ENCODE measurements at regions not wholly inside any gene's neighbourhood (a gene's known extent, or its start where the extent isn't known, plus 50 kb on each side); places are given as distances from the start of the nearest gene placed in this dataset.

DNA sequence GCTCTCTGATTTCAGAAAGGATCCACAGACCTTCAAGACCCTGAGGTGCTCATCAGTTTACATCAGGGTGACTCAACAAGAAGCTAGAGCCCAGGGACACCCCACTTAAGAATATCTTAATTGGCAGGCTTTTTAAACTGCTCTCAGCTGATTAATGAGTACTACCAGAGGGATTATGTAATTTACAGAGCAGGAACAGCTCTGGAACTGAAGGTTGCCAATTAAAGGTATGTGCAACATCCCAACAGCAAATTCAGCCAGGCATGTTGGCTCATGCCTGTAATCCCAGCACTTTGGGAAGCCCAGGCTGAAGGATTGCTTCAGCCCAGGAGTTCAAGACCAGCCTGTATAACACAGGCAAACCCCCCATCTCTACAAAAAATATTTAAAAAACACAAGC, 295.7 kb downstream of the SETD4 start:
- DNase-seq (ENCODE audit: insufficient read length): no peak
- TF ChIP-seq TAF1 (IDR thresholded peaks at IDR 0.05; ENCODE audit: borderline replicate concordance, low read depth, low read length) (no peak), POLR2A (IDR thresholded peaks at IDR 0.05; ENCODE audit: low read depth, low read length) (no peak), POLR2AphosphoS5 (IDR thresholded peaks at IDR 0.05; ENCODE audit: low read depth, low read length) (no peak)
- FAIRE-seq: no peak

DNA sequence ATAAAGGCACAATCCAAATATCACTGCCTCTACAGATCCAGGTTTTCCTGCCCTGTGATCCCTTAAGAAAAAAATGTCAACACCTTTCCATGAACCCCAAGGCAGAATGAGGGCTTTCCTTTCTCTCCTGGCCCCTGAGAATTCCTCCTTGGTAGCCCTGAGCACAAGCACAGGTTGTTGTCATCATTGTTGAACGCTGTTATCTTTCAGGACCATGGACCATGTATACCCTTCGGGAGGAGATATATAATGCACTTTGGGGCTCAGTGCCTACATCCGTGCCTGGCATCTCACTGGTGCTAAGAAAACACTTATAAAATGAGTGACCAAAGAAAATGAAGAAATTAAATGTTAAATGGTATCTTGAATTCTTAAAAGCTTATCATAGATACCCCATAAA, 296.2 kb downstream of the SETD4 start:
- FAIRE-seq: no peak
- TF ChIP-seq POLR2AphosphoS5 (IDR thresholded peaks at IDR 0.05; ENCODE audit: low read depth, low read length) (no peak), TAF1 (IDR thresholded peaks at IDR 0.05; ENCODE audit: borderline replicate concordance, low read depth, low read length) (no peak), POLR2A (IDR thresholded peaks at IDR 0.05; ENCODE audit: low read depth, low read length) (no peak)
- no peak for DNase-seq (ENCODE audit: insufficient read length)

DNA sequence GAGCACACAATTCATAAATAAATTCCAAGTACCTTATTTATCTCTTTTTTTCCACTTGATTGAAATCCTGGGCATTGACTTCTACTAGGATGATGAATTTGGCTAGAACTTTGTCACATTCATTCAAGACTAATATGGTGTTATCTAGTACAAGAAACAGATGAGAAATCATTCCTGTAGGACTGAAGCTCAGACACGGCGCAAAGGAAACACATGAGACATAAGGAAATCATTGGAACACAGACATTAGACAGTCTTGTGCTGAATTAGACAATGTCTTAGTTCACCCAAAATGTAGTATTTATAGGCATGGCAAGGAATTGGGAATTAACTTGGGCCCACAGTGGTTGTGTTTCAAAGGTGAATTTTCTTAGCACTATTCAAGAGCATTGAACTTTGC, 305.7 kb downstream of the SETD4 start:
- TF ChIP-seq POLR2AphosphoS5 (IDR thresholded peaks at IDR 0.05; ENCODE audit: low read depth, low read length): no peak
- TF ChIP-seq TAF1 (IDR thresholded peaks at IDR 0.05; ENCODE audit: borderline replicate concordance, low read depth, low read length): no peak
- no peak for TF ChIP-seq POLR2A (IDR thresholded peaks at IDR 0.05; ENCODE audit: low read depth, low read length)
- DNase-seq (ENCODE audit: insufficient read length) (no peak), FAIRE-seq (no peak)

DNA sequence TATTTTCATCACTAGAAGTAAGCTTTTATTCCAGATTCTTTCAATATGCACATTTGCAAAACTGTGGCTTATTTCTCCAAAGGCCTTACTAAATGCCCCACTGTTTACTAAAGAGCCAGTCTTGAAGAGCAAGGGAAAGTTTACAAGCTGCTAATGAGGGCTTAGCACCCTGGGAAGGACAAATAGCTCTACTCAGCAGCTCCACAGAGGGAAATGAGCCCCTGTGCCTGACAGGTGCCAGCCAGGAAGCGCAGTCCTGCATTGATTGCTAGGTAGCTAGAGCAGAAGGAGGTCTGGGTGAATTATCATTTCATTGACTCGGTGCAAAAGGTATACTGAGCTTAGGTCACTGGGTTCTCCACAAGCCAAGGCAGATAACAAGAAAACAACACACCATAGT, 307.0 kb downstream of the SETD4 start:
- TF ChIP-seq TAF1 (IDR thresholded peaks at IDR 0.05; ENCODE audit: borderline replicate concordance, low read depth, low read length): no peak
- no peak for TF ChIP-seq POLR2AphosphoS5 (IDR thresholded peaks at IDR 0.05; ENCODE audit: low read depth, low read length)
- TF ChIP-seq POLR2A (IDR thresholded peaks at IDR 0.05; ENCODE audit: low read depth, low read length): no peak
- DNase-seq (ENCODE audit: insufficient read length): no peak
- FAIRE-seq: no peak

DNA sequence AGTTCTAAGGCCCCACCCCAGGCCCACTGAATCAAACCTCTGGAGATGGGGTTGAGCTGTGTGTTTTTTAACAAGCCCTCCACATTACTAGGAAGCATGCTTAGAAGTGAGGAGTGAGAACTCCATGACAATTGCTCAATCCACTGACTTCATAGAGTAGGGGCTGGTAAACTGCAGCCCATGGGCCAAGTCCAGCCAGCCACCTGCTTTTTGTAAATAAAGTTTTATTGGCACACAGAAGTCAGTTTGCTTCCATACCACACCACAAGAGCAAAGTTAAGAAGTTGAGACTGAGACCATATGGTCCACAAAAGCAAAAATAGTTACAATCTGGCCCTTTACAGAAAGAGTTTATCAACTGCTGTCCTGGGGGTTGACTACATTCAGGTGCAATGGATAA, 309.2 kb downstream of the SETD4 start:
- DNase-seq (ENCODE audit: insufficient read length): no peak
- no peak for FAIRE-seq
- TF ChIP-seq TAF1 (IDR thresholded peaks at IDR 0.05; ENCODE audit: borderline replicate concordance, low read depth, low read length) (no peak), POLR2A (IDR thresholded peaks at IDR 0.05; ENCODE audit: low read depth, low read length) (no peak), POLR2AphosphoS5 (IDR thresholded peaks at IDR 0.05; ENCODE audit: low read depth, low read length) (no peak)

DNA sequence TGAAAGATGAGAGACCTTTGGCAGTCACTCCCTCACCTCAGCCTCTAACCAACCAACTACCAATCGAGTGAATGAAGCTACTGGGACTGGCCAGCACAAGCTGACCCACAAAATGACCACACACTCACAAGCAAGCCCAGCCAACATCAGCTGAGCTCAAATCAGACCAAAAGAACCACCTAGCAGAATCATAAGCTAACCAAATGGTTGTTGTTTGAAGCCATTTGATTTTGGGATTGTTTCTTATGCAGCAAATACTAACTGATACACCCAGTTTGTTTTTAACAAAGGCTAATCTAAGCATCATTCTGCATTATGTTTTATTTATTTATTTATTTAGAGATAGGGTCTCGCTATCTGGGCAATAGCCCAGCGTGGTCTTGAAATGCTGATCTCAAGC, 310.4 kb downstream of the SETD4 start:
- TF ChIP-seq POLR2A (IDR thresholded peaks at IDR 0.05; ENCODE audit: low read depth, low read length) (no peak), POLR2AphosphoS5 (IDR thresholded peaks at IDR 0.05; ENCODE audit: low read depth, low read length) (no peak), TAF1 (IDR thresholded peaks at IDR 0.05; ENCODE audit: borderline replicate concordance, low read depth, low read length) (no peak)
- no peak for DNase-seq (ENCODE audit: insufficient read length)
- FAIRE-seq: no peak

DNA sequence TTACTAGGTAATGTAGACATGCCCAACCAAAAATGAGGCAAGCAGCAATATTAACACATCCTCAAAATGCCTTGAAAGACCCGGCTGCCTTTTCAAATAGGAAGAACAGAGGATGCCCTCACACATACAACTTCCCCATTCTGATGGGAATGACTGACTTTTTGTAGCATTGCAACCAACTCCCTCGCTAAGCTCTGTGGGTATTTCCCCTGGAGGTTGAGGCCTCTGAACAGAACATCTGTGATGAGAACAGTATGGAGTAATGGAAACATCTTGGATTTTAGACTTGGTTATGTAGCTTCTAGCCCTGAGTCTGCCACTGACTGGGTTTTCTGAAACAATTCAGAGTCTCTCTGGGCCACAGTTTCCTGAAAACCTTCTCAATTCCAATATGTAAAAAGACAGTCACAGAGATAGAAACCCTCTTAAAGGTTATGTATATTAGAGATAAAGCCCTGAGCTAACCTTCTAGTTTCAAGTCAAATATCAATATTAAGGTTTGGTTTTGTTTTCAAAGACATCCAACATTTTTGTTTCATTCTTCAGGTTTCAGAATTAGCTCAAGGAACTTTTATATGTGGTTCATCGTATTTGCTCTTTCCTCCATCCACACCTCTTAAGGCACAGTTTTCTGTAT, 311.5 kb downstream of the SETD4 start:
- TF ChIP-seq TAF1 (IDR thresholded peaks at IDR 0.05; ENCODE audit: borderline replicate concordance, low read depth, low read length) (no peak), POLR2AphosphoS5 (IDR thresholded peaks at IDR 0.05; ENCODE audit: low read depth, low read length) (no peak), POLR2A (IDR thresholded peaks at IDR 0.05; ENCODE audit: low read depth, low read length) (no peak)
- no peak for FAIRE-seq
- DNase-seq (ENCODE audit: insufficient read length): no peak

DNA sequence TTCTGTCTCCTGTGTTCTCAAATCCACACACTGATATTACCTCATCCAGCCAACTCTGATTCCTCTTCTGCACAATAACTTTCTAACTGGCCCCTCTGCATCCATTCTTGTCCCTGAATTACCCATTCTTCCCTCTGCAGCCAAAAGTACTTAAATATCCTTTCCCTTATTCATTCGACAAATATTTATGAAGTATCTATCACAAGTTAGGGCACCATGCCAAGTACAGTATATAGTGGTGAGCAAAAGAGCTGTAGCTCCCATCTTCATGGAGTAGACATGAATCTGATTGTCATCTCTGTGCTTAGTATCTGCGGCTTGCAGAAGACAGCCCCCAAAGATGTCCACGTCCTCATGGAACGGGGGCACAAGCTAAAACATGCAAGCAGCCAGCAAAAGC, 316.8 kb downstream of the SETD4 start:
- DNase-seq (ENCODE audit: insufficient read length) (no peak), FAIRE-seq (no peak)
- TF ChIP-seq POLR2A (IDR thresholded peaks at IDR 0.05; ENCODE audit: low read depth, low read length) (no peak), TAF1 (IDR thresholded peaks at IDR 0.05; ENCODE audit: borderline replicate concordance, low read depth, low read length) (no peak), POLR2AphosphoS5 (IDR thresholded peaks at IDR 0.05; ENCODE audit: low read depth, low read length) (no peak)

DNA sequence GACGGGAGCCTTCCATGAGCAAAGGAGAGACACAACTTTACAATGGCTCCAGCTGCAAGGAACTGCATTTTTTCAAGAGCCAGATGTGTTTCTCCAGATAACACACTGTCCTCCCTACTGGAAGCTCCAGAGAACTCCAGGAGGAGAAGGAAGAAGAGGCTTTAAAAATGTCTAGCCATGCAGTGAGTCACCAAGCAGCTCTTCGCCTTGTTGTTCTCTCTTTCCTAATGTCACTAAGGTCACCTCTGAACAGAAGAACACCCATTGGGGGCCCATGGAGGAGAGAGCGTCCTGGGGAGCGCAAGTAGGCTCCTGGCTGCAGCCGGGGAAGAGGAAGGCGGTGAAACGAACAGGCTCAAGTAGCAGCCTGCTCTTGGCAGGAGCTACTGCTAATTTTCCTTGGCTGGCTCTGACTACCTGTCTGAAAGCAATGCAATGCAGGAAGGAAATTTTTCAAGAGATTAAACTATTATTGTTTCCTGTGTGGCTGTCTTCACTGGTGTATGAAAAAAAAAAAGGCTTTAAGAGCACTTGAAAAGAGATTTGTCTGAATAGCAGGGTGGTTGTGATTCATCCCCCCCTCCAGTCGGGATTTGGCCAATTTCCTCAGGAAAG, 321.9 kb downstream of the SETD4 start:
- TF ChIP-seq POLR2AphosphoS5 (IDR thresholded peaks at IDR 0.05; ENCODE audit: low read depth, low read length): no peak
- no peak for TF ChIP-seq POLR2A (IDR thresholded peaks at IDR 0.05; ENCODE audit: low read depth, low read length)
- no peak for TF ChIP-seq TAF1 (IDR thresholded peaks at IDR 0.05; ENCODE audit: borderline replicate concordance, low read depth, low read length)
- no peak for DNase-seq (ENCODE audit: insufficient read length)
- no peak for FAIRE-seq

DNA sequence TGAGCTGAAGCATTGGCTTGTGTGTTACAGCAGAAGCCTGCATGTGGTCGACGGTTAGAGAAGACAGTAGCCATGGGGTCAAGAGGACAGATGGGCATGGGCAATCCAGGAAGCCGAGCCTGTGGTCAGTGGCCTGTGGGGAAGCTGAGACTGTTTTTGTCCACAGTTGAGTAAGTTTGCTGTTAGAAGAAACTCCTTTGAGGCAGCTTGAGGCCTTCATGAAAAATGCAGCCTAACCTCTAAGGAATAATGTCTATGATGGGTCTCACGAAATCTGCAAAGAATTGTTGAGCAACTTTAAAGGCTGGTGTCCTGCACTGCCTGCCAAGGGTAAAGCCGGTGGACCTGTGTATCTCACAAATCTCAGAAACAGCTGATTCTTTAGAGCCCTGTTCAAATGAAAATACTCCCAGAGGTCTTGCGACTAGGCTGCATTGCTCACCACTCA, 322.4 kb downstream of the SETD4 start:
- no peak for FAIRE-seq
- no peak for DNase-seq (ENCODE audit: insufficient read length)
- TF ChIP-seq TAF1 (IDR thresholded peaks at IDR 0.05; ENCODE audit: borderline replicate concordance, low read depth, low read length): no peak
- TF ChIP-seq POLR2A (IDR thresholded peaks at IDR 0.05; ENCODE audit: low read depth, low read length): no peak
- no peak for TF ChIP-seq POLR2AphosphoS5 (IDR thresholded peaks at IDR 0.05; ENCODE audit: low read depth, low read length)

DNA sequence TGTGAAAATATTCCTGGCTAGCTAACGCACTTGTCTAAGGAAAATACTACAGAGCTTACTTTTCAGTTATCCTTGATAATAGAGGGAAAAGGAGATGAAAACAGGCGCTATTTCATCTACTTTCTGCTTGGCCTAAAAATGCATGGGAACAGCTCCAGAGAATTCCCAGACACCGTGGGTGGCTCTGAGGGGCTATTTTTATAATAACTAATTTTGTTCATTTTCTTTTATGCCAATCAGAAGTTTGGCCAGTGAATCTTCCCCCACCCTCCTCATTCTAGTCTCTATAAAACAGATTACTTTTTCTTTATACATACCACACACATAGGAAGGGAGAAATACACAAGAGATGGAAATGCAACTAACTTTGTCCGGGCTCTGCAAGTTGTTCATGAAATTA, 322.9 kb downstream of the SETD4 start:
- TF ChIP-seq POLR2AphosphoS5 (IDR thresholded peaks at IDR 0.05; ENCODE audit: low read depth, low read length) (no peak), TAF1 (IDR thresholded peaks at IDR 0.05; ENCODE audit: borderline replicate concordance, low read depth, low read length) (no peak), POLR2A (IDR thresholded peaks at IDR 0.05; ENCODE audit: low read depth, low read length) (no peak)
- FAIRE-seq: no peak
- no peak for DNase-seq (ENCODE audit: insufficient read length)

DNA sequence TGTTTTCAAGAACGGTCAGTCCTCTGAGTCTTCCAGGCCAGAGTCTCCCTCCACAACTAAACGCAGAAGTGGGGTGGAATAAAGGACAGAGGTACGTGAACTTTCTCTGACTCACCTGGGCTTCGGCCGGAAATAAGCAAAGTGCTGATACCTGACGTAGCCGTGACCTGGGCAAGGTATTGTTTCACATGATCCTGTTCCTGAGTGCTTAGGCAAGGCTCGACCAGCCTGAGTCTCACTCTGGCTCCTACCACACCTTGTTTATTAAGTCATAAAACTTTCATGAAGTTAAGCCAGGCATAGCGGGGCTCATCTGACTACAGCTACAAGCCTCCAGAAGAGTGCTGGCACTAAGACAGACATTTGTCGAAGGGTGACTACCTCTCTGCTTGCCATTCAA, 327.5 kb downstream of the SETD4 start:
- TF ChIP-seq POLR2AphosphoS5 (IDR thresholded peaks at IDR 0.05; ENCODE audit: low read depth, low read length) (no peak), TAF1 (IDR thresholded peaks at IDR 0.05; ENCODE audit: borderline replicate concordance, low read depth, low read length) (no peak), POLR2A (IDR thresholded peaks at IDR 0.05; ENCODE audit: low read depth, low read length) (no peak)
- FAIRE-seq: no peak
- DNase-seq (ENCODE audit: insufficient read length): no peak

Data from GM12892 (cell line).